ENCODE measurements at regions not wholly inside any gene's neighbourhood (a gene's known extent, or its start where the extent isn't known, plus 50 kb on each side); places are given as distances from the start of the nearest gene placed in this dataset.

DNA sequence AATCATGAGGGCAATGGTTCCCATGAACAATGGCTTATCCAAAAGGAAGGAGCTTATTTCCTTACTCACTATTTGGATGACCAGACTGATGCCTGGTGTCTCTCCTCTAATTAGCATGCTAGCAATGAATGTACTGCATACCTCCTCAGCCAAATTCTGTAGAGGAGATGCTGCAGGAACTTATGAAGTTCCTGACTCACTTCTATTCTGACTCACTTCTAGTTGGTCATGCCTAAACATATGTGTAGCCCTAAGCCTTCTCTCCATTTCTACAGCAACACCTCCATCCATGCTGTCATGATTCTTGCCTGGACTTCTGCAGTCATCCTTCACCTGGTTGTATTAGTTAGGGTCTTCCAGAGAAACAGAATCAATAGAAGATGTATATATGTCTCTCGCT lies 59.9 kb upstream of the MRPS9 start:
- TF ChIP-seq EZH2 (IDR thresholded peaks at IDR 0.05; ENCODE audit: borderline replicate concordance, insufficient read depth, low read depth, low read length, poor library complexity, severe bottlenecking) = no peak
- TF ChIP-seq, protein P1, sequence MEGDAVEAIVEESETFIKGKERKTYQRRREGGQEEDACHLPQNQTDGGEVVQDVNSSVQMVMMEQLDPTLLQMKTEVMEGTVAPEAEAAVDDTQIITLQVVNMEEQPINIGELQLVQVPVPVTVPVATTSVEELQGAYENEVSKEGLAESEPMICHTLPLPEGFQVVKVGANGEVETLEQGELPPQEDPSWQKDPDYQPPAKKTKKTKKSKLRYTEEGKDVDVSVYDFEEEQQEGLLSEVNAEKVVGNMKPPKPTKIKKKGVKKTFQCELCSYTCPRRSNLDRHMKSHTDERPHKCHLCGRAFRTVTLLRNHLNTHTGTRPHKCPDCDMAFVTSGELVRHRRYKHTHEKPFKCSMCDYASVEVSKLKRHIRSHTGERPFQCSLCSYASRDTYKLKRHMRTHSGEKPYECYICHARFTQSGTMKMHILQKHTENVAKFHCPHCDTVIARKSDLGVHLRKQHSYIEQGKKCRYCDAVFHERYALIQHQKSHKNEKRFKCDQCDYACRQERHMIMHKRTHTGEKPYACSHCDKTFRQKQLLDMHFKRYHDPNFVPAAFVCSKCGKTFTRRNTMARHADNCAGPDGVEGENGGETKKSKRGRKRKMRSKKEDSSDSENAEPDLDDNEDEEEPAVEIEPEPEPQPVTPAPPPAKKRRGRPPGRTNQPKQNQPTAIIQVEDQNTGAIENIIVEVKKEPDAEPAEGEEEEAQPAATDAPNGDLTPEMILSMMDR (IDR thresholded peaks at IDR 0.05) = no peak
